HAP-1 (cell line): ENCODE measurements at regions not wholly inside any gene's neighbourhood (a gene's known extent, or its start where the extent isn't known, plus 50 kb on each side); places are given as distances from the start of the nearest gene placed in this dataset.

Source experiments
- DNase-seq, 2 experiments: peaks; one replicate each; pipeline ENCODE4 v3.0.0-alpha.2; 2016 to 2020; ENCODE audit warnings: low spot score in 2 of 2
- H3K27me3 ChIP-seq: fragments of 250-450 bp; sonication (Bioruptor Pico); 2 replicates; pipeline ENCODE4 v1.5.1; 2020; ENCODE audit warnings: low read depth, mild to moderate bottlenecking, moderate library complexity
- H3K36me3 ChIP-seq: fragments of 250-450 bp; sonication (Bioruptor Pico); replicated peaks from 2 replicates; pipeline ENCODE4 v1.5.1; 2020; ENCODE audit warnings: mild to moderate bottlenecking
- H3K4me1 ChIP-seq: fragments of 250-450 bp; sonication (Bioruptor Pico); 2 replicates; pipeline ENCODE4 v1.5.1; 2020; ENCODE audit warnings: mild to moderate bottlenecking
- H3K4me3 ChIP-seq: fragments of 250-450 bp; sonication (Bioruptor Pico); 2 replicates; pipeline ENCODE4 v1.5.1; 2020; ENCODE audit warnings: mild to moderate bottlenecking, moderate library complexity
- H3K9me3 ChIP-seq: fragments of 250-450 bp; sonication (Bioruptor Pico); 2 replicates; pipeline ENCODE4 v1.5.1; 2020; ENCODE audit warnings: mild to moderate bottlenecking, moderate library complexity
- in situ Hi-C: fragments of 300-500 bp; cut with MboI; formaldehyde crosslinking; loops from 3 replicates; pipeline ENCODE4 v1.14.3; 2020; ENCODE audit warnings: low sequenced_read_pairs, inconsistent platforms, mixed read lengths

GRCh38 chr20:56157530-56158203 lies 90.9 kb upstream of the MC3R start:
- no peaks in the 10 kb centered on the region for H3K27me3 ChIP-seq
- H3K4me3 ChIP-seq: no peak overlapping the region
- in situ Hi-C loops: no loop called here
- H3K36me3 ChIP-seq: no peaks in the 10 kb centered on the region
- H3K4me1 ChIP-seq: no peaks in the 10 kb centered on the region
- no peaks in the 10 kb centered on the region for H3K9me3 ChIP-seq
- DNase-seq: no peak

GRCh38 chr20:56158489-56158888 lies 90.0 kb upstream of the MC3R start:
- Histone ChIP-seq H3K4me1 (no peaks in the 10 kb centered on the region), H3K27me3 (no peaks in the 10 kb centered on the region), H3K9me3 (no peaks in the 10 kb centered on the region), H3K4me3 (no peak overlapping the region), H3K36me3 (no peaks in the 10 kb centered on the region)
- no peak for DNase-seq
- in situ Hi-C loops: no loop called here

- Histone ChIP-seq H3K27me3 (no peaks in the 10 kb centered on the region), H3K4me3 (no peak overlapping the region), H3K4me1 (no peaks in the 10 kb centered on the region), H3K36me3 (no peaks in the 10 kb centered on the region), H3K9me3 (no peaks in the 10 kb centered on the region)
- no peak for DNase-seq
- in situ Hi-C loops: no loop called here
Observed at GRCh38 chr20:56160956-56161355, 87.6 kb upstream of the MC3R start.

- Histone ChIP-seq H3K9me3 (no peaks in the 10 kb centered on the region), H3K4me1 (no peaks in the 10 kb centered on the region), H3K4me3 (no peak overlapping the region), H3K36me3 (no peaks in the 10 kb centered on the region), H3K27me3 (no peaks in the 10 kb centered on the region)
- peak in 1 of 2 experiments; percentile 19 for DNase-seq
- in situ Hi-C loops: no loop called here
Observed at GRCh38 chr20:56163806-56164205, 84.7 kb upstream of the MC3R start.

GRCh38 chr20:56166781-56167465 lies 81.6 kb upstream of the MC3R start:
- no peaks in the 10 kb centered on the region for H3K9me3 ChIP-seq
- in situ Hi-C loops: no loop called here
- no peak overlapping the region for H3K4me3 ChIP-seq

GRCh38 chr20:56171087-56172012 lies 77.2 kb upstream of the MC3R start:
- no peaks in the 10 kb centered on the region for H3K4me1 ChIP-seq
- no peaks in the 10 kb centered on the region for H3K36me3 ChIP-seq
- H3K9me3 ChIP-seq: no peaks in the 10 kb centered on the region
- no peak for DNase-seq
- no peaks in the 10 kb centered on the region for H3K27me3 ChIP-seq
- in situ Hi-C loops: no loop called here
- no peak overlapping the region for H3K4me3 ChIP-seq

More at GRCh38 chr20:56166781-56167465, 81.6 kb upstream of the MC3R start:
- Histone ChIP-seq H3K27me3 (no peaks in the 10 kb centered on the region), H3K4me1 (no peaks in the 10 kb centered on the region), H3K36me3 (no peaks in the 10 kb centered on the region)
- DNase-seq: no peak

- Histone ChIP-seq H3K4me1 (no peaks in the 10 kb centered on the region), H3K4me3 (no peak overlapping the region), H3K9me3 (no peaks in the 10 kb centered on the region), H3K27me3 (no peaks in the 10 kb centered on the region), H3K36me3 (no peaks in the 10 kb centered on the region)
- in situ Hi-C loops: no loop called here
- DNase-seq: no peak
Observed at GRCh38 chr20:56173438-56173837, 75.1 kb upstream of the MC3R start.

- in situ Hi-C loops: no loop called here
- Histone ChIP-seq H3K36me3 (no peaks in the 10 kb centered on the region), H3K4me1 (no peaks in the 10 kb centered on the region), H3K27me3 (no peaks in the 10 kb centered on the region), H3K4me3 (no peak overlapping the region), H3K9me3 (no peaks in the 10 kb centered on the region)
- no peak for DNase-seq
Observed at GRCh38 chr20:56174416-56174815, 74.1 kb upstream of the MC3R start.

GRCh38 chr20:56175884-56176283 lies 72.6 kb upstream of the MC3R start:
- in situ Hi-C loops: no loop called here
- DNase-seq: no peak
- Histone ChIP-seq H3K27me3 (no peaks in the 10 kb centered on the region), H3K4me3 (no peak overlapping the region), H3K9me3 (no peaks in the 10 kb centered on the region), H3K36me3 (no peaks in the 10 kb centered on the region), H3K4me1 (no peaks in the 10 kb centered on the region)

GRCh38 chr20:56178219-56178618 lies 70.3 kb upstream of the MC3R start:
- no peaks in the 10 kb centered on the region for H3K27me3 ChIP-seq
- H3K9me3 ChIP-seq: no peaks in the 10 kb centered on the region

GRCh38 chr20:56179051-56179450 lies 69.5 kb upstream of the MC3R start:
- H3K36me3 ChIP-seq: no peaks in the 10 kb centered on the region
- no peaks in the 10 kb centered on the region for H3K27me3 ChIP-seq
- H3K9me3 ChIP-seq: no peaks in the 10 kb centered on the region
- DNase-seq: no peak
- no peak overlapping the region for H3K4me3 ChIP-seq
- H3K4me1 ChIP-seq: no peaks in the 10 kb centered on the region
- in situ Hi-C loops: no loop called here

More at GRCh38 chr20:56178219-56178618, 70.3 kb upstream of the MC3R start:
- in situ Hi-C loops: no loop called here
- no peak overlapping the region for H3K4me3 ChIP-seq
- H3K4me1 ChIP-seq: no peaks in the 10 kb centered on the region
- no peaks in the 10 kb centered on the region for H3K36me3 ChIP-seq
- DNase-seq: no peak

- DNase-seq: no peak
- Histone ChIP-seq H3K36me3 (no peaks in the 10 kb centered on the region), H3K4me3 (no peak overlapping the region), H3K9me3 (no peaks in the 10 kb centered on the region), H3K4me1 (no peaks in the 10 kb centered on the region), H3K27me3 (no peaks in the 10 kb centered on the region)
- in situ Hi-C loops: no loop called here
Observed at GRCh38 chr20:56181583-56181982, 66.9 kb upstream of the MC3R start.

- DNase-seq: peak in 1 of 2 experiments; percentile 8
- Histone ChIP-seq H3K9me3 (no peaks in the 10 kb centered on the region), H3K27me3 (no peaks in the 10 kb centered on the region)
Observed at GRCh38 chr20:56187534-56188165, 60.9 kb upstream of the MC3R start.

More at GRCh38 chr20:56187534-56188165, 60.9 kb upstream of the MC3R start:
- in situ Hi-C loops: no loop called here
- Histone ChIP-seq H3K36me3 (no peaks in the 10 kb centered on the region), H3K4me3 (no peak overlapping the region), H3K4me1 (no peaks in the 10 kb centered on the region)
